AG04450 (cell line): ENCODE measurements at regions not wholly inside any gene's neighbourhood (a gene's known extent, or its start where the extent isn't known, plus 50 kb on each side); places are given as distances from the start of the nearest gene placed in this dataset.

ENCODE experiments used
- CTCF ChIA-PET: fragments of 300-600, 350-600 bp; formaldehyde crosslinking; extraction: SDS; loops from one replicate; lab custom pipeline; 2022; ENCODE audit warnings: antibody characterized with exemption, inconsistent platforms; lab: Charles Lee
- POLR2A ChIA-PET: fragments of 350-600 bp; formaldehyde crosslinking; extraction: SDS; loops from one replicate; lab custom pipeline; 2021; ENCODE audit warnings: antibody characterized with exemption, inconsistent platforms; lab: Yijun Ruan, JAX
- DNase-seq: peaks from one replicate; pipeline ENCODE4 v3.0.0-alpha.2; 2011; ENCODE audit warnings: low read depth, low spot score
- H3K27ac ChIP-seq: one replicate; pipeline ENCODE4 v1.5.1; 2012; ENCODE audit warnings: low read depth, low read length, control low read depth
- H3K27me3 ChIP-seq: one replicate; pipeline ENCODE4 v1.6.0; 2012; ENCODE audit warnings: low read length; ENCODE audit not compliant: control insufficient read depth, insufficient read depth
- H3K4me3 ChIP-seq: 2 replicates; pipeline ENCODE4 v1.5.1; 2011; ENCODE audit warnings: mild to moderate bottlenecking, low read depth, low read length, control low read depth
- H3K9me3 ChIP-seq: 2 replicates; pipeline ENCODE4 v1.5.1; 2012; ENCODE audit warnings: low read length; ENCODE audit not compliant: control insufficient read depth, insufficient read depth
- CTCF ChIP-seq: IDR thresholded peaks from 2 replicates; pipeline ENCODE4 v1.5.1; 2011; ENCODE audit warnings: low read depth, low read length, control low read depth, inconsistent platforms

GRCh38 chr5:68658810-68659372, 434.9 kb upstream of the SLC30A5 start:
- POLR2A ChIA-PET, result no interaction called here
- TF ChIP-seq CTCF, result no peak
- CTCF ChIA-PET, result interaction anchor here (0.6 kb wide), 1 partner anchor 52 kb away, joined by 3 read pairs; no protein-coding TSS in a partner anchor
- Histone ChIP-seq H3K27ac (no peak overlapping the region), H3K4me3 (no peak overlapping the region), H3K9me3 (no peaks in the 10 kb centered on the region), H3K27me3 (no peaks in the 10 kb centered on the region)
- no peak for DNase-seq

GRCh38 chr5:68659881-68660280, 433.9 kb upstream of the SLC30A5 start:
- no peak overlapping the region for H3K27ac ChIP-seq
- no peaks in the 10 kb centered on the region for H3K27me3 ChIP-seq
- no peak overlapping the region for H3K4me3 ChIP-seq
- no peaks in the 10 kb centered on the region for H3K9me3 ChIP-seq
- DNase-seq, result no peak
- POLR2A ChIA-PET, result no interaction called here
- no peak for TF ChIP-seq CTCF
- CTCF ChIA-PET, result interaction anchor here (0.7 to 2.0 kb wide), 2 partner anchors 116 to 374 kb away, joined by 4 to 12 read pairs; no protein-coding TSS in a partner anchor

GRCh38 chr5:68661237-68661636, 432.6 kb upstream of the SLC30A5 start:
- no peak for DNase-seq
- no peaks in the 10 kb centered on the region for H3K9me3 ChIP-seq
- ChIA-PET CTCF (interaction anchor here (2.0 kb wide), 1 partner anchor 375 kb away, joined by 12 read pairs; no protein-coding TSS in a partner anchor), POLR2A (no interaction called here)
- TF ChIP-seq CTCF, result peak; percentile 51
- H3K4me3 ChIP-seq, result no peak overlapping the region
- H3K27ac ChIP-seq, result no peak overlapping the region
- H3K27me3 ChIP-seq, result no peaks in the 10 kb centered on the region

GRCh38 chr5:68662804-68663307, 431.0 kb upstream of the SLC30A5 start:
- TF ChIP-seq CTCF, result no peak
- Histone ChIP-seq H3K4me3 (no peak overlapping the region), H3K27me3 (no peaks in the 10 kb centered on the region), H3K27ac (no peak overlapping the region), H3K9me3 (no peaks in the 10 kb centered on the region)
- no peak for DNase-seq
- ChIA-PET POLR2A (no interaction called here), CTCF (no interaction called here)

GRCh38 chr5:68669864-68670575, 423.8 kb upstream of the SLC30A5 start:
- H3K9me3 ChIP-seq, result no peaks in the 10 kb centered on the region
- no peak for DNase-seq
- CTCF ChIA-PET, result no interaction called here
- POLR2A ChIA-PET, result no interaction called here
- no peak overlapping the region for H3K27ac ChIP-seq
- no peak overlapping the region for H3K4me3 ChIP-seq
- no peak for TF ChIP-seq CTCF
- no peaks in the 10 kb centered on the region for H3K27me3 ChIP-seq
